H1 (cell line): ENCODE measurements at regions not wholly inside any gene's neighbourhood (a gene's known extent, or its start where the extent isn't known, plus 50 kb on each side); places are given as distances from the start of the nearest gene placed in this dataset.
"Not testable (repeated sequence)": the region's sequence is repeated elsewhere in the genome, so short reads cannot be mapped to it uniquely, and the experiment has no call there.

ENCODE experiments used
- CTCF ChIA-PET: fragments of 300-600 bp; sonication (Branson Sonifier 250); formaldehyde crosslinking; loops from one replicate; lab custom pipeline; 2021; ENCODE audit not compliant: partially characterized antibody; lab: Charles Lee
- POLR2A ChIA-PET: fragments of 300-600 bp; sonication (Branson Sonifier 250); formaldehyde crosslinking; loops from one replicate; lab custom pipeline; 2021; ENCODE audit warnings: inconsistent platforms; ENCODE audit not compliant: partially characterized antibody; lab: Charles Lee
- DNase-seq, 2 experiments: peaks; one replicate each; pipeline versions ENCODE4 v3.0.0 to v3.0.0-alpha.2; 2010 to 2022; ENCODE audit warnings: low spot score in 2 of 2, low read depth in 1 of 2, mixed read lengths in 1 of 2
- FAIRE-seq: peaks from 2 replicates; lab custom pipeline; 2011; peaks lifted over from hg19 to GRCh38; lab: Jason Lieb, UNC
- H2AFZ ChIP-seq: 2 replicates; pipeline ENCODE4 v1.8.1; 2012; ENCODE audit warnings: low read length, inconsistent platforms
- H2AK5ac ChIP-seq: 2 replicates; pipeline ENCODE4 v1.6.1; 2013; ENCODE audit warnings: low read depth, low read length
- H2BK120ac ChIP-seq: replicated peaks from 2 replicates; pipeline ENCODE3; 2013; ENCODE audit warnings: low read depth, low read length, inconsistent platforms
- H2BK12ac ChIP-seq: 2 replicates; pipeline ENCODE4 v1.6.1; 2013; ENCODE audit warnings: low read depth, low read length
- H2BK15ac ChIP-seq: 2 replicates; pipeline ENCODE4 v1.6.1; 2013; ENCODE audit warnings: low read length
- H2BK20ac ChIP-seq: 2 replicates; pipeline ENCODE4 v1.6.1; 2013; ENCODE audit warnings: low read length
- H2BK5ac ChIP-seq: 2 replicates; pipeline ENCODE4 v1.6.1; 2013; ENCODE audit warnings: low read depth, low read length
- H3K14ac ChIP-seq: 2 replicates; pipeline ENCODE4 v1.6.1; 2013; ENCODE audit warnings: inconsistent platforms; ENCODE audit not compliant: insufficient read length
- H3K18ac ChIP-seq: 2 replicates; pipeline ENCODE4 v1.6.1; 2013; ENCODE audit warnings: low read length; ENCODE audit errors: extremely low read depth
- H3K23ac ChIP-seq: 2 replicates; pipeline ENCODE4 v1.6.1; 2013; ENCODE audit warnings: inconsistent platforms; ENCODE audit not compliant: insufficient read length
- H3K23me2 ChIP-seq: 2 replicates; pipeline ENCODE4 v1.6.1; 2013; ENCODE audit warnings: low read depth, low read length
- H3K27ac ChIP-seq: 2 replicates; pipeline ENCODE4 v1.6.1; 2011; ENCODE audit warnings: low read depth, low read length, inconsistent platforms
- H3K27me3 ChIP-seq, 4 experiments: replicated peaks in 1 of 4; 1 replicate in 1 of 4; 2 replicates in 3 of 4; pipeline versions ENCODE4 v1.6.1 to v1.8.1; 2011 to 2013; ENCODE audit warnings: low read length in 3 of 4, mild to moderate bottlenecking in 3 of 4, inconsistent platforms in 2 of 4, mixed read lengths in 2 of 4, moderate library complexity in 1 of 4; ENCODE audit not compliant: control insufficient read depth in 3 of 4, insufficient read depth in 3 of 4; ENCODE audit errors: extremely low read depth in 1 of 4
- H3K36me3 ChIP-seq, 4 experiments: 2 replicates each; pipeline versions ENCODE4 v1.6.1 to v1.8.1; 2011 to 2013; ENCODE audit warnings: mild to moderate bottlenecking in 4 of 4, low read length in 3 of 4, moderate library complexity in 2 of 4, control low read depth in 1 of 4, inconsistent platforms in 1 of 4; ENCODE audit not compliant: insufficient read depth in 4 of 4, control insufficient read depth in 2 of 4
- H3K4ac ChIP-seq: replicated peaks from 2 replicates; pipeline ENCODE3; 2013; ENCODE audit warnings: low read length, low read depth, mixed read lengths, inconsistent platforms; ENCODE audit not compliant: insufficient read length
- H3K4me1 ChIP-seq, 4 experiments: replicated peaks in 1 of 4; 1 replicate in 1 of 4; 2 replicates in 3 of 4; pipeline versions ENCODE4 v1.6.1 to v1.8.1; 2011 to 2013; ENCODE audit warnings: low read length in 3 of 4, inconsistent platforms in 2 of 4, mixed read lengths in 1 of 4; ENCODE audit not compliant: insufficient read depth in 4 of 4, control insufficient read depth in 3 of 4
- H3K4me2 ChIP-seq, 2 experiments: 2 replicates each; pipeline versions ENCODE4 v1.6.1 to v1.8.1; 2011 to 2013; ENCODE audit warnings: low read depth in 2 of 2, low read length in 2 of 2, control low read depth in 1 of 2, inconsistent platforms in 1 of 2, mild to moderate bottlenecking in 1 of 2; ENCODE audit not compliant: insufficient read depth in 1 of 2
- H3K4me3 ChIP-seq, 4 experiments: fragments of 200-600, 300-600 bp in 1 of 4; sonication (generic), shearing (Covaris generic), sonication (Bioruptor Twin) in 1 of 4; 2 replicates each; pipeline versions ENCODE4 v1.5.1 to v1.8.1; 2011 to 2016; ENCODE audit warnings: low read length in 4 of 4, low read depth in 3 of 4, control low read depth in 2 of 4, inconsistent platforms in 2 of 4, mild to moderate bottlenecking in 2 of 4, mixed read lengths in 1 of 4, moderate library complexity in 1 of 4; ENCODE audit not compliant: insufficient read depth in 2 of 4; ENCODE audit errors: extremely low read depth in 1 of 4
- H3K56ac ChIP-seq: replicated peaks from 2 replicates; pipeline ENCODE3; 2013; ENCODE audit warnings: low read depth, mild to moderate bottlenecking, mixed read lengths, low read length, inconsistent platforms; ENCODE audit not compliant: insufficient read length
- H3K79me1 ChIP-seq: 2 replicates; pipeline ENCODE4 v1.6.1; 2013; ENCODE audit warnings: low read depth, low read length, control low read depth
- H3K79me2 ChIP-seq, 2 experiments: 2 replicates each; pipeline versions ENCODE4 v1.6.1 to v1.8.1; 2012 to 2013; ENCODE audit warnings: low read length in 2 of 2, mild to moderate bottlenecking in 2 of 2, inconsistent platforms in 1 of 2; ENCODE audit not compliant: insufficient read depth in 2 of 2, control insufficient read depth in 1 of 2
- H3K9ac ChIP-seq, 4 experiments: replicated peaks in 1 of 4; 1 replicate in 1 of 4; 2 replicates in 3 of 4; pipeline versions ENCODE4 v1.6.1 to v1.8.1; 2011 to 2013; ENCODE audit warnings: low read depth in 3 of 4, low read length in 3 of 4, control low read depth in 2 of 4, mild to moderate bottlenecking in 2 of 4, moderate library complexity in 2 of 4, inconsistent platforms in 1 of 4; ENCODE audit errors: extremely low read depth in 1 of 4
- H3K9me3 ChIP-seq, 2 experiments: 2 replicates each; pipeline versions ENCODE4 v1.6.1 to v1.8.1; 2012 to 2013; ENCODE audit warnings: mild to moderate bottlenecking in 2 of 2, moderate library complexity in 2 of 2, control low read depth in 1 of 2, inconsistent platforms in 1 of 2, low read depth in 1 of 2, low read length in 1 of 2, mixed read lengths in 1 of 2; ENCODE audit not compliant: insufficient read depth in 2 of 2
- H4K20me1 ChIP-seq, 2 experiments: replicated peaks in 1 of 2; 2 replicates each; pipeline versions ENCODE3 to v1.8.1; 2011 to 2013; ENCODE audit warnings: inconsistent platforms in 2 of 2, low read length in 2 of 2, mild to moderate bottlenecking in 1 of 2; ENCODE audit not compliant: insufficient read depth in 2 of 2, control insufficient read depth in 1 of 2
- H4K5ac ChIP-seq: 2 replicates; pipeline ENCODE4 v1.6.1; 2013; ENCODE audit warnings: low read length, low read depth, mixed read lengths, inconsistent platforms; ENCODE audit not compliant: insufficient read length
- H4K8ac ChIP-seq: 2 replicates; pipeline ENCODE4 v1.8.0; 2013; ENCODE audit warnings: mild to moderate bottlenecking, moderate library complexity, low read length, inconsistent platforms; ENCODE audit not compliant: insufficient read depth; ENCODE audit errors: extremely low read depth
- H4K91ac ChIP-seq: replicated peaks from 2 replicates; pipeline ENCODE3; 2013; ENCODE audit warnings: low read length, mixed read lengths, inconsistent platforms; ENCODE audit not compliant: insufficient read length
- KDM4A ChIP-seq: IDR thresholded peaks from one replicate; pipeline ENCODE4 v1.7.1; 2012; ENCODE audit warnings: low read depth, mild to moderate bottlenecking, moderate library complexity, low read length, inconsistent platforms; ENCODE audit not compliant: severe bottlenecking
- POLR2AphosphoS5 ChIP-seq: IDR thresholded peaks from 2 replicates; pipeline ENCODE4 v1.6.1; 2011; ENCODE audit warnings: low read depth, low read length
- SIN3A ChIP-seq, 2 experiments: IDR thresholded peaks in 1 of 2; conservative IDR thresholded peaks in 1 of 2; 2 replicates each; pipeline ENCODE4 v1.6.1; 2011 to 2012; ENCODE audit warnings: low read length in 2 of 2, improper control_type of control experiment in 1 of 2, low read depth in 1 of 2, mild to moderate bottlenecking in 1 of 2
- WGBS, 2 experiments: shearing (Covaris generic) in 1 of 2; methylation state at CpG; one replicate each; pipeline versions ENCODE4 v1.1.6 to v1.1.7; 2013 to 2015; ENCODE audit warnings: low lambda C conversion rate in 2 of 2, mixed read lengths in 2 of 2, inconsistent platforms in 1 of 2, low coverage in 1 of 2, missing lambda C conversion rate in 1 of 2; ENCODE audit not compliant: insufficient replicate concordance in 2 of 2, insufficient coverage in 1 of 2, insufficient read length in 1 of 2; ENCODE audit errors: extremely low coverage in 1 of 2, missing lambda C conversion rate in 1 of 2; 5-methylcytosine and 5-hydroxymethylcytosine counted together
- TF ChIP-seq, protein P1 (sequence below): IDR thresholded peaks from 2 replicates; pipeline ENCODE4 v1.6.1; 2012; ENCODE audit warnings: inconsistent platforms

DNA sequence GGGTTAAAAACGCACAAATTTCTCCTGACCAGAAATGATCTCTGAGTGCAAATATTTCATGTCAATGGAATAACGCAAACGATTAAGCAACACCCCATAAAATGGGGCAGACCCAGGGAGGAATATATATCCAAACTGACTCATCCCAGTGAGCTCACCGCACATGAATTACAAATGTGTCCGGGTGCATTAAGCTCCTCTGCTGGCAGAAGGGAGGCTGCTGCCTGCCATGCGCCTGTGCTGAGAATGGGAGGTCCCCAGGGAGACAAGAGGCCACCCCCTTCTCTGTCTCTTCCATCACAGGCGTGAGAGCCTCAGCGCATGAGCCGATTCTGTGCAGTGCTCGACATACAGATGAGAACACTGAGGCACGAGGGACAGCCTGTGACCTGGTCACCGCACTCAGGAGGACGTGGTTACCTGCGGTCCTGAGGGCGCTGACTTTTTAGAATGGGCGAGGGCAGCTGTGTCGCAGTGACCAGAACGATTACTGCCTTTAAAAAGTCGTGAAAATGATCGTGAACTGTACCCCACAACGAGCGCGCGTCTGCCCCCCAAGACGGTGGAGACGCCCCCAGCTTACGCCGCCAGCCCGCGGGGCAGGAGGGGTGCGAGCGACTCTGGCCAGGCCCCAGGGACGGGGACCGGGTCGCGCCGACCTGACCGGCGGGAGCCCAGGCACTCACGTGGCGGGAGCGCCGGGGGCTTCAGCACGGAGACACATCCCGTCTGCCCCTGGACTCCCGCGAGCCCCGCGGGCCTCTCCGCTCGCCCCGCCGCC lies 188.5 kb downstream of the ADRA2C start:
- H4K91ac ChIP-seq, H3K14ac ChIP-seq, H3K56ac ChIP-seq, H3K79me2 ChIP-seq, H3K23me2 ChIP-seq: not testable (repeated sequence)
- peak overlapping the region; percentile 73 to 84 for H3K4me2 ChIP-seq
- TF ChIP-seq KDM4A = peak; percentile 21
- TF ChIP-seq, protein P1, sequence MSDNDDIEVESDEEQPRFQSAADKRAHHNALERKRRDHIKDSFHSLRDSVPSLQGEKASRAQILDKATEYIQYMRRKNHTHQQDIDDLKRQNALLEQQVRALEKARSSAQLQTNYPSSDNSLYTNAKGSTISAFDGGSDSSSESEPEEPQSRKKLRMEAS = peak; percentile 8; the same call in 1 of the 2 replicates
- TF ChIP-seq POLR2AphosphoS5 = peak; percentile 34; the same call in 1 of the 2 replicates
- TF ChIP-seq SIN3A (conservative IDR thresholded peaks at IDR 0.05 in 1 of 2, IDR thresholded peaks at IDR 0.05 in 1 of 2; ENCODE audit: low read depth in 1 of 2, low read length in 2 of 2) = peak in 1 of 2 experiments; percentile 37; a peak in 1 of 4 replicates
- TF ChIP-seq, all 59 proteins: peak for 4; not testable (repeated sequence) for 55
- H2BK120ac ChIP-seq, H4K8ac ChIP-seq, H3K79me1 ChIP-seq, H2AFZ ChIP-seq, H3K9me3 ChIP-seq, H3K4ac ChIP-seq, H3K27me3 ChIP-seq, H3K36me3 ChIP-seq, H3K27ac ChIP-seq, H2BK20ac ChIP-seq, H3K23ac ChIP-seq, H4K5ac ChIP-seq, FAIRE-seq, H3K4me1 ChIP-seq, H4K20me1 ChIP-seq, H2BK12ac ChIP-seq: not testable (repeated sequence)
- Histone ChIP-seq H3K9ac (peak overlapping the region in 3 of 4 experiments; percentile 45 to 67 (median 54); a peak in 4 of 7 replicates), H3K4me3 (peak overlapping the region; percentile 49 to 81 (median 60)), H3K18ac (peak overlapping the region; percentile 83; the same call in 1 of the 2 replicates), H2AK5ac (0 out of 2 replicates have a peak overlapping the region, but pooled peaks have one; percentile 24), H2BK15ac (peak overlapping the region; percentile 46; the same call in 1 of the 2 replicates), H2BK5ac (peak overlapping the region; percentile 60; the same call in 1 of the 2 replicates)
- CTCF ChIA-PET = interaction anchor here (0.9 to 1.4 kb wide), 2 partner anchors 12 to 275 kb away, joined by 3 to 4 read pairs; no protein-coding TSS in a partner anchor
- WGBS, 2 experiments = 4% methylated on average over 39 of the region's 53 CpGs; no CpG with 5 or more reads in 1 of the 2 experiments
- POLR2A ChIA-PET = interaction anchor here (1.2 kb wide), 1 partner anchor 8 kb away, joined by 3 read pairs; no protein-coding TSS in a partner anchor
- DNase-seq = peak in 1 of 2 experiments; percentile 36
